Myocyte (in vitro differentiated cells): ENCODE measurements at regions not wholly inside any gene's neighbourhood (a gene's known extent, or its start where the extent isn't known, plus 50 kb on each side); places are given as distances from the start of the nearest gene placed in this dataset.

Experiments
- DNase-seq: peaks from one replicate; pipeline ENCODE4 v3.0.0-alpha.2; 2012; ENCODE audit warnings: low read depth

DNA sequence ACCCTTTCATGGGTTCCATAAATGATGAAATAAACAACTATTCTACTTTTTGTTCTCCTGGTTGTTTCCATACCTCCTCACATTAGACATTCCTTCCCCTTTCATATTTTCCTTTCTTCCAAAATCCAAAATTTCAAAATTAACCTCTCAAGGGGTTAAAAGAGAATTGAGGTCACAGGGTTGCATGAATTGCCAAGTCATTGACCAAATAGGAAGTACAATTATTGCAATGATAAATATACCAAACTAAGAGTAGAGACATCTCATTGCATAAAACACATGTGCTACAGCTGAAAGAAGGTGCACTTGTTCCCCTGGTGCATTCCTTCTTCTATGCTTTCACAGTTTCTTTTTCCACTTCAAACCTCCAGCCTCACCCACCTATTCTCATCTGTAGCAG lies 136.1 kb downstream of the KCTD12 start:
- no peak for DNase-seq

GRCh38 chr13:76745261-76746200 lies 140.7 kb downstream of the KCTD12 start:
- no peak for DNase-seq

DNA sequence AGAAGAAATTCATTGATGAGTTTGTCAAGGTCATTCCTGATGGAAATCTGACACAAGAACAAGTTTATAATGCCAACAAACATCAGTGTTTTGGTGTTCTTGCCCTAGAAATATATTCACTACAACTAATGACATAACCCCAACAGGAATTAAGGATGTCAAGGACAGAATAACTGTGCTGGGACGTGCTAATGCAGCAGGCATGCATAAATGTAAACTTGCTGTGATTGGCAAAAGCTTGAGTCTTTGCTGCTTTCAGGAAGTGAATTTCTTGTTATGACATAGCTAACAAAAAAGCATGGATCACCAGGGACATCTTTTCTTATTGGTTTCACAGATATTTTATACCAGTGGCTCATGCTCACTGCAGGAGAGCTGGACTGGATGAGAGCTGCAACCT lies 144.6 kb downstream of the KCTD12 start:
- no peak for DNase-seq

DNA sequence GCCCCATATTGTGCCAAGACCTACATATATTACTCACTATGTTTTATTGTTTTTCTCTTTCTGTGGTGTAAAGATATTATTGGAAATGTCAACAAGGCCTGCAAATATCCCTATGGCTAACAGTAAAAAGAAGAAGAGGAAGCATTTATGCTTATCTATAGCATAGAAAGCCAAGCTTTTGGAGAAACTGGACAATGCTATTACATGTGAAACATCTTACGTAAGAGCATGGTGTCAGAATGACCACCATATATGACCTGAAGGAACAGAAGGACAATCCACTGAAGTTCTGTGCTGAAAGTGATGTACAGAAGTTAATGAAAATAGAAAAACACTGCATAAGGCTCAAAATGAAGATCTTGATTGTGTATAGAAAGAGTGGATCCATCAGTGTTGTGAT lies 145.2 kb downstream of the KCTD12 start:
- DNase-seq, result no peak

- DNase-seq, result no peak
Observed at GRCh38 chr13:76738616-76739015, 147.6 kb downstream of the KCTD12 start.

GRCh38 chr13:76737526-76737925 lies 148.7 kb downstream of the KCTD12 start:
- no peak for DNase-seq

GRCh38 chr13:76735641-76736040 lies 150.6 kb downstream of the KCTD12 start:
- no peak for DNase-seq

DNA sequence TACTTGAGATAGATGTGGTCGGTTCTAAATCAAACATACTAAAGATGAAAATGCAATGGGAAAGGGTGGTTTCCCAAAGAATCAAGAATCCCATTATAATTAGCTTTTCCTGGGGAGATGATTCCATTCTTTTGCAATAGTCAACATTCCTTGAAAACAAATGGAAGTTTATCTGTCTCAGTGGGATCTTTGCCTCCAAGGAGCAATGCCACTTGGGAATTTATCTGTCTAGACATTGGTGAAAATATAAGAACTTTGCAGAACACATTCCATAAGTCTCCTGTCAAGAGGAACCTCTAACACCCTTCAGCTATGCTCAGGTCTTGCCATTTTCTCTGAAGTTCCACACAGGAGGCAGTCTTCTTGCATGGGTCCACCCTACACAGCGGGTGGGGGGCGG lies 152.5 kb downstream of the KCTD12 start:
- no peak for DNase-seq

- DNase-seq, result no peak
Observed at GRCh38 chr13:76732367-76732766, 153.8 kb downstream of the KCTD12 start.

GRCh38 chr13:76730220-76730619 lies 156.0 kb downstream of the KCTD12 start:
- no peak for DNase-seq

GRCh38 chr13:76729691-76730090 lies 156.5 kb downstream of the KCTD12 start:
- no peak for DNase-seq

DNA sequence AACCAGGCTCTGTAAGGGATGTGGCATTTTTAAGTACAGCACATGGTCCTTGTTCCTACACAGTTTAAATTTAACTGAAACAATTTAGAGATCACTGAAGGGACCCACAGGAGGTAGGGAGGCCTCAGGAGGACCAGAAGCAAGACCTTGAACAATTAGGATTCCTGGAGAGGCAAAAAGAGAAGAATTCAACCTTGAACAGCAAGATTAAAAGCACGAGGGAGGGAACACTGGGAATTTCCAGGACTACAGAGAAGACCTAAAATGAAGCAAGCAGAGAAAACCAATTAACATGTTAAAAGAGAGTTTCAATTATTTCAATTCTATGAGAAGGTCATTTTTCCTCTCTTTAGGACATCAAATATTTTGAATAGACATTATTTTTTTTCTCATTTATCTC lies 160.3 kb downstream of the KCTD12 start:
- no peak for DNase-seq

DNA sequence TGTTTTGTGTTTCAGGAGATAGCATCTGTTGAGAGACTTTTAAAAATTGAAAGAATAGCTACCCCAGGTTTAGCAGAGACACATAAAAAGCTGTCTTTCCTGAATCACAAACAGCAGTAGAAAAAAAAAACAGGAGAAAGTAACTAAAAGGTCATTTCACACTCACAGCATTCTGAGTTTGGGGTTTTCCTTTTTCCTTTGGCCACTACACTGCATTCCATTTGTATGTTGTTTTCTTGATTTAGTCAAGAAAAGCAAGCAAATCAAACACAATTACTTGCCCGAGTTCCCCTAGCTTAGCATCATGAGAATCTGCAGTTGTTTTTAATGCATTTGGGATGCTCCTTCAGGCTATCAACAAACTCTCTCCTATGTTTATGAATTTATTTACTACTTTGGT lies 161.0 kb downstream of the KCTD12 start:
- DNase-seq, result peak; percentile 40

- DNase-seq, result no peak
Observed at GRCh38 chr13:76724421-76724820, 161.8 kb downstream of the KCTD12 start.

GRCh38 chr13:76723551-76724232 lies 162.5 kb downstream of the KCTD12 start:
- peak; percentile 90 for DNase-seq

- DNase-seq, result peak; percentile 17
Observed at GRCh38 chr13:76722782-76723181, 163.4 kb downstream of the KCTD12 start.

DNA sequence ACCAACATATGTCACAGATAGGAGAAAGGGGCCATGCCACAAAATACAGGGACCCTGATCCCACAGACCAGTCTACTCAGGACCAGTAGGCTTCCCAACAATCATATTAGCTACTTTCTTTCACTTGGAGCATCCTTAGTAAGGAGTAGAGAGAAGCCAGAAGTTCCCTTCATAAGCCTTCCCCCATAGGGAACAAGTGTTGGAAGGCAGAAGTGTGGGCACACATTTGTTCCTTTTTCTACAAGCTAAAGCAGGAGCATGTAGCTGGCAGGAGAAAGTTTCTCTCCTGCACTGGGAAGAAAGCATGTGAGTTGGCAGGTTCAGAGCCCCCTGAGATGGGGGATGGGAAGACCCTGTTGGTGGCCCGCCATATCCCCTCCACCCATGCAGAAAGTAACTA lies 165.4 kb downstream of the KCTD12 start:
- no peak for DNase-seq

GRCh38 chr13:76720416-76720815 lies 165.8 kb downstream of the KCTD12 start:
- no peak for DNase-seq

DNA sequence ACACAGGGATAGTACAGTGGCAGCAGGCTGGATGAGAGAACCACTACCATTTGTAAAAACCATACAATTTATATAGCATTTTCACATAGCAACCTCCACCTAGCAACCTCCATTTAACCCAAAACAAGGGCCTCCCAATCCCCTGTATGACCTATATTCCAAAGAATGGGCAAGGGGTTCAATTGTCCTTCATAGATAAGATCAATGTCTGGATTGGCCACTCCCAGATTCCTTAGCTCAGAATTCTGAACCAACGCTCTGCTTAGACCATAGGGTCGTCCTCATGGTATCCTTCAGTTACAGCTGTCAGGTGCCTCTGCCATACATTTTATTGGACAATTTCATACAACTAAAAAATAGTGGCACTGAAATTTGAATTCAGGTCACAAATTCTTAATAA lies 166.2 kb downstream of the KCTD12 start:
- DNase-seq, result no peak

- peak; percentile 30 for DNase-seq
Observed at GRCh38 chr13:76717092-76717491, 169.1 kb downstream of the KCTD12 start.

DNA sequence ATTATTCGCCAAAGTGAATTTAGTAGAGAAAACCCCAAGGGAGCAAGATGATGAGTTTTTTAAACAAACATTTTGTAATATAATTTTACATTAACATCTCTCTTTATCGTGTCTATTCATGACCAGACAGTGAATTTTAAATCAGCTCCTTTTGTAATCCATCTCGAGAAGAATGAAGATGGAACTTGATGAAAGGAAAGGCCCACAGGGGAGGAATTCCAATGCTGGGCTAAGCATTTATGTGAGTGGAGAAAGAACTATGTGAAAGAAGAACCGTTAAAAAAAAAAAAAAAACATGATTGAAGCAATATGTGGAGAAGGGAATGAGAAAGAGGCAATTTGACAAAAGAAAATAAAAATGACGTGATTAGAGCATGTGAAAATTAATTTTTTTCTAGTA lies 170.6 kb downstream of the KCTD12 start:
- DNase-seq, result no peak

- DNase-seq, result peak; percentile 12
Observed at GRCh38 chr13:76715075-76715474, 171.1 kb downstream of the KCTD12 start.

DNA sequence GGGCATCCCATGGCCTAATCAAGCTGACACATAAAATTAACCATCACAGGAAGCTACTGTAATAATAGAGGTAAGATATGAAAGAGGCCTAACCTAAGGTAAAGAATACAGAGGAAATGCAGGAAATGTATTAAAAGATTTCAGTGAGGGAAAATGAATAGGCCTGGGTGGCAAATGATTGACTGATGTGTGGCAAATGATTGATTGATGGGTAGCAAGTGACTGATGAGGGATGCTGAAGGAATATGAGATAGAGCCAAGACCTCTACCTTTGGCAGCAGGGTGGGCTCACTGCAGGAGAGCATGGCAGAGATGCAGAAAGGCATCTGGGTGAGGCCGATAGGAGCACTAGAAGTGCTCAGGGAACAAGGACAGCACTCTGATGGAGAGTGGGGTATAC lies 172.9 kb downstream of the KCTD12 start:
- no peak for DNase-seq
